ENCODE measurements at regions not wholly inside any gene's neighbourhood (a gene's known extent, or its start where the extent isn't known, plus 50 kb on each side); places are given as distances from the start of the nearest gene placed in this dataset.

GRCh38 chr14:71574976-71575375, 357.3 kb upstream of the RGS6 start:
- no peak for DNase-seq (ENCODE audit: low read depth)

DNA sequence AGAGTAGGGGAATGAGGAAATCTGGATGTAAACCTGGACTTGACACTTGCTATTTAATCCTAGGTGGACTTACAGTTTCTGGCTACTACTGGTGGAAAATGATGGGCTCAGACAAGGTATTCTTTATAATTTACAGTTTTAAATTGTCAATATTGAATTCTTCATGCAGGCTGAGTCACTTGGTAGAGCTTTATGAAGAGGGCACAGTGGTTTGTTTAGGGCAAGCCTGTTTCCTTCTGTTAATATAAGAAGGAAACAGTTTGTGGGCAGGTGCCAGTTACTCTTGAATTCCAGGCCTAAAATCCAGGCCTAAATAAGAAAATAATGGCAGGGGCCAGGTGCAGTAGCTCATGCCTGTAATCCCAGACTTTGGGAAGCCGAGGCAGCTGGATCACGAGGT, 355.8 kb upstream of the RGS6 start:
- no peak for DNase-seq (ENCODE audit: low read depth)

DNA sequence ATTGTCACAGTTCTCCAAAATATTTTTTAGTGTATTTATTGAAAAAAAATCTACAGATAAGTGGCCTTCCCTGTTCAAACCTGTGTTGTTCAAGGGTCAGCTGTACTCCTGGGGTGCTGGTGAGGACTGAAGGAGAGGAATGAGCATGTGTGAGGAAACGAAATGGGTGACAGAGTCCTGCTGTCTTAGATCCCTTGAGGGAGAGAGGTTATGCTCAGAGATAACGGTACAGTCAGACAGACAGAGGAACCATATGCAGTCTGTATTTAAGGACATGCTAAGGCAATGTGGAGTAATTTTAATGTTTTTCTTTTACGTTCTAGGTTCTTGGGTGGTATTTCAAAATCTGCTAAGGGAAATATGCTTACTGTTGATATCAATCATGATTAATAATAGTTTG, 352.9 kb upstream of the RGS6 start:
- no peak for DNase-seq (ENCODE audit: low read depth)

DNA sequence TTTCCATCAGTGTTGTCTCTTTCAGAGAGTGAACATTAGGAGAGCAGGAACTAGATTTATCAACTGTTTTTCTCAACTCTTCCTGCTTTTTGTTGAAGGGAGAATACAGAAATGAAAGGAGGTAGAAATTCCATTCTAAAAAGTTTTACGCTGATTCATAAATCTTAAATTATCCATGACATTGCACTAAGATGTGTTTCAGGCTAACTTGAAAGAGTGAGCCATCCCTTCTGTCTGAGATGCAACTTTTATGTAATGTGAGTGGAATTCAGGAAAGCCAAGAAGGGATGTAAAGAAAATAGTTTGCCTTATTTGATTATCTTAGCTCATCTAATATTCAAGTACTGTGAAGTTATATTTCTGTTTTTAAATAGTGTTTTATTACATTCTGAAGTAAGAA, 349.5 kb upstream of the RGS6 start:
- no peak for DNase-seq (ENCODE audit: low read depth)

DNA sequence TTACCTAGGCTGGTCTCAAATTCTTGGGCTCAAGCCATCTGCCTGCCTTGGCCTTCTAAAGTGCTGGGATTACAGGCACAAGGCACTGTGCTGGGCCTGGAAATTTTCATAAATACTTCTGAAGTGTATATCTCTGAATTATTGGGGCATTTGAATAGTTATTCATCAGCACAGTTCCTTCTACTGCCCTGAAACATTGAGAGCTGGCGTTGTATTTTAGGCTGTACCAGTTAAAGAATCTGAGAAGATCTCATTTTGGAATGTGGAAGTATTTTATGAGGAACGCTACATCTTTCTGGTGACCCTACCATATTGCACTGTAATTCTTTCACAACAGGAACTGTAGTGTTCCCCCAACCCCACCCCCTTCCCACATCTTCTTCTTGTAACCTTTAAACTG, 349.0 kb upstream of the RGS6 start:
- DNase-seq (ENCODE audit: low read depth): no peak

GRCh38 chr14:71583705-71584104, 348.5 kb upstream of the RGS6 start:
- DNase-seq (ENCODE audit: low read depth): no peak

DNA sequence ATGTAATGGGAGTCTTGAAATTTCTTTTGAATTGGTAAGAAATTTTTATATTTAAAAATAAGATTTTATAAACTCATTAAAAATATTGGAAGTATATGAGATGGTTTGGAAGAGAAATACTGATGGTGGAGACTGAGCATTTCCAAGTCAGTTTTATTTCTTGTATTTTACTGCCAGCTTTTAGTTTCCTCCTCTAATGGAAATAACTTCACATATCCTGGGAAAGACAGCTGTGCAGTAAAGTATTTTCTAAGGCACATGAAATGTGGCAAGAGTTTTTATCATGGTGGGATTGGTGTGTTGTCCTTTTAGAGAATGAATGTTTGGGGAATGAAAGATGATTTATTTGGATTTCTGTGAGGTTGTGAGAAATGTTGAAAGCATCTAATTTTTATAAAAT, 346.9 kb upstream of the RGS6 start:
- DNase-seq (ENCODE audit: low read depth): no peak

GRCh38 chr14:71586131-71586897, 345.9 kb upstream of the RGS6 start:
- no peak for DNase-seq (ENCODE audit: low read depth)

- no peak for DNase-seq (ENCODE audit: low read depth)
These were observed 344.2 kb upstream of the RGS6 start for GRCh38 chr14:71588028-71588427.

- DNase-seq (ENCODE audit: low read depth): no peak
These were observed 343.5 kb upstream of the RGS6 start for GRCh38 chr14:71588576-71589215.

DNA sequence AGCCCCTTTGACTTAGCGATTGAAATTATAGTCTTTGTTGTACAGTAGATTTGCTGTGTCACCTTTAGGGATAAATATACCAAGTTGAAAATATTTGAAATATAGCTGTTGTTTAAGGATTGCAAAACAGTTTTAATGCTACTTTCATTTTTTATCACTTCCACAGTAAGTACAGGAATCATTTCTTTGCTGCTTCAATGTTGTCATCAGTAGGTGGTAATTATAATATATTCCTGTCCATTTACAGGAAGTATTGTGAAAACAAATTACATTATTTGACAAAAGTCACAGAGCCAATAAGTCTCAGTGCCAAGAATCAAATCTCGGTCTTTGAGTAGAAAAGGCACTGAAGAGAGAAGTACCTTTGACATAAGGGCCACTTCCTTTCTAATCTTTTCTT, 342.6 kb upstream of the RGS6 start:
- DNase-seq (ENCODE audit: low read depth): no peak

DNA sequence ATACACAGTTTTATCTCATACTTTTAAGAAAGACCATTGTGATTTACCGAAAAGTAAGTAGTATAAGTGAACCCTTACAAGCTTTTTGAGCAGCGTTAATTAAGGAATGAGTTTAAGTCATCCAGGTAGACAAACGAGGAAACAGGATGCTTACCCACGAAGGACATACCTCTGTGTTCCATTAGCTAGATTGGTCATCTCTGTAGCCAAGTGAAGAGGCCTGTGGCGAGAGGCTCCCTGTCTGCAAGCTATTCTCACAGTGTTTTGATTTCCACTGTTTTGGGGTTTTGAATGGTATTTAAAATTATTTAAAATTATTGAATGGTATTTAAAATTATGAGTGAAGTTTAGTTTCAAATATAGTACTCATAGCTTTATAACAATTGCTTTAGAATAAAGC, 342.1 kb upstream of the RGS6 start:
- no peak for DNase-seq (ENCODE audit: low read depth)

DNA sequence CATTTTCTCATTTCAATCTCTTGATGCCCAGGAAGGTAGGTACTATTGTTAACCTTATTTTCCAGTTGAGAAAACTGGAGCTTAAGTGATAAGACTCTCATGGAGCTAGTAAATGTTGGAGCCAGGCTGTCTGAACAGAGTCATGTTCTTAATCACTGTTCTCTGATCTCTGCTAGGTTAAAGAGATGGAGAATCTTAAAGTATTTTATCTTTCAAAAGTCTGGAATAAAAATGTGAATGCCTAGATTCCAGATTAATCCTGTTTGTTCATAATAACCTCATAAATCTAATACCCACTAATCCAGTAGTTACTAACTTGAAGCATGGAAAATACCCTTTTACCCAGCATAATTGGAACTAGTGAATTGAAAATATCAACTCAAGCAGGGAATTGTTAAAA, 341.0 kb upstream of the RGS6 start:
- no peak for DNase-seq (ENCODE audit: low read depth)

GRCh38 chr14:71591929-71592328, 340.3 kb upstream of the RGS6 start:
- peak; percentile 3 for DNase-seq (ENCODE audit: low read depth)

DNA sequence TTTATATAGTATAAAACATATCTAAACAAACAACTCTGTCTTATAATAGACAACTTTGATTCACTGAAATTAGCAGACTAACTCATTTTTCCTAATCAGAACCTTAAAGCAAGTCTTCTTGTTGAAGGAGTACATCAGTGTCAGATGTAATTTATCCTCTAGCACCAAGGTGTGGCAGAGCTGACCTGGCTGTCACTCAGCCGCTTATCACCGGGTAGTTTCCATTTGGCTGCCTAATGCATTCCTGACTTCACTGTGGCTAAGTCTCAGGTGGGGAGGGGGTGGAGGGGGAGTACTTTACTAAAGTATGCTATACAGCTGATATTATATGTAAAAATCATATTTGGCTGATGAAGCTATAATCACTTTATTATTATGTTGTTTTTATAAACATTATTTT, 339.9 kb upstream of the RGS6 start:
- no peak for DNase-seq (ENCODE audit: low read depth)

- DNase-seq (ENCODE audit: low read depth): no peak
These were observed 338.3 kb upstream of the RGS6 start for GRCh38 chr14:71593966-71594365.

DNA sequence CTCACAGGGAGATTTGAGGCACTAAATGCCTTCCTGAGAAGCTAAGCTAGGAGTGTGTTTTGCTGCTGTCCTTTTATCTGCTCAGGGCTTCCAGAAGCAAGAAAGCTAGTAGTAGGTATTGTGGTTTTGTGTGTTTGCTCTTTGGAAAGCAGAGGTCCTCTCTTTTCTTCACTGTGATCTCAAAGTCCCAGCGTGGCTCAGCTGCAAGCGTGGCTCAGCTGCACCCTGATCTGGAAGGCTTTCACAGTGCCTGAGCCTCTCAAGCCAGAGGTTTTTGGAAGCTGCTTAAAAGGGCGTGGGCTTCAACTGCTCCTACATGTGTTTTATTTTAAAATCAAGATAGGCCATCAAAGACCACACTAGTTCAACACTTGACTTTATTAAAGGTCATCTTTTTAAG, 337.4 kb upstream of the RGS6 start:
- DNase-seq (ENCODE audit: low read depth): no peak

DNA sequence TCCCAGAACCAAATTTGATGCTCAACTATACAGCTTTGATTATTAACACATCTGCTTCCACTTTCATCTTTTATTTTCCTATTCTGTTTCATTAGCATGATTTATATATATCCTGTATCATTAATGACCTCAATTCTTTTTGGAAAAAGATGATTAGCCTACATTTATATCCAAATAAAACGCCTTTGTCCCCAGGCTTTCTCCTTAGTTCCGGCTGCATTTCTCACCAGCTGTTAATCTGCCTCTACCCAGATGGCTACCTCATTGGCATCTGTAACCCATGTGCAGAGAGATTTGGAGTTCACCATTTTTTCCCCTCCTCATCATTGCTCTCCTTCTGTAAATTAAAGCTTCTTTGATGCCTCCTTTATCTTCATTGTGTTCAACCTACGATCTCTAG, 336.8 kb upstream of the RGS6 start:
- DNase-seq (ENCODE audit: low read depth): no peak

GRCh38 chr14:71597287-71597920, 334.8 kb upstream of the RGS6 start:
- no peak for DNase-seq (ENCODE audit: low read depth)

DNA sequence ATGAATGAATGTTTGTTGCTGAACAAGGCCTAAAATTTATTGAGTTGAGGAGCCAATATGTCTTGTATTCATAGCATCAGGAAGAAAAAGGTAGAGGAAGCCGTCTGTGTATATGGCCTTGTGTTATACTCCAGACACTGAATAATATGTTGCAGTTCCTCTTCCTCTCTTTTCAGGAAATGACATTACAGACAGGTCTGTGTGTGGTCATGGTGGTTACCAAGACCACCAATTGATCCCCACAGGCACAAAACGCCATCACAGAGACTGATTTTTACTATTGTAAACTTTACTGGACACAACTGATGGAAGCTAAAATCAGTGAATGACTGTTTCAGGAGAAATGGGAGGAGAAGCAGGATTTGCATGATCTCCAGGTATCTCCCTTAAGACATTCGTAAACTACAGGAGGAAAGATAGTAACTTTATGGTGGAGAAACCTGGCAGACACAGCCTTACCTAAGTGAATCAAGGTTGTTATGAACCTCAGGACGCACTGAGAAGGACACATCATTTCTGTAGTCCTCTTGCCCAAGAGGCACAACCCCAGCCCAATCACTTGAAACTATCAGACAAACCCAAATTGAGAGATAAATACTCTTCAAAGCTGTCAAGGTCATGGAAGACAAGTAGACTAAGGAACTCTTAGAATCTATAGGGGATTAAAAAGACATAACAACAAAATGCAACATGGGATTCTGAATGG, 334.1 kb upstream of the RGS6 start:
- no peak for DNase-seq (ENCODE audit: low read depth)

DNA sequence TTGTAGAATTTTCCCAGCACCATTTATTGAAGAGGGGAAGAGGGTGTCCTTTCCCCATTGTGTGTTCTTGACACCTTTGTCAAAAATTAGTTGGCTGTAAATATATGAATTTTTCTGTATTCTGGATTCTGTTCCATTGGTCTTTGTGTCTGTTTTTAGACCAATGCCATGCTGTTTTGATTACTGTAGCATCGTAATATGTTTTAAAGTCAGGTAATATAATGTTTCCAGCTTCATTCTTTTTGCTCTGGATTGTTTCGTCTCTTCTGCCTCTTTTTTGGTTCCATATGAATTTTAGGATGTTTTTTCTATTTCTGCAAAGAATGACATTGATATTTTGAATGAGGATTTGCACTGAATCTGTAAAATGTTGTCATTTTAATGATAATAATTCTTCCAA, 331.9 kb upstream of the RGS6 start:
- DNase-seq (ENCODE audit: low read depth): no peak

DNA sequence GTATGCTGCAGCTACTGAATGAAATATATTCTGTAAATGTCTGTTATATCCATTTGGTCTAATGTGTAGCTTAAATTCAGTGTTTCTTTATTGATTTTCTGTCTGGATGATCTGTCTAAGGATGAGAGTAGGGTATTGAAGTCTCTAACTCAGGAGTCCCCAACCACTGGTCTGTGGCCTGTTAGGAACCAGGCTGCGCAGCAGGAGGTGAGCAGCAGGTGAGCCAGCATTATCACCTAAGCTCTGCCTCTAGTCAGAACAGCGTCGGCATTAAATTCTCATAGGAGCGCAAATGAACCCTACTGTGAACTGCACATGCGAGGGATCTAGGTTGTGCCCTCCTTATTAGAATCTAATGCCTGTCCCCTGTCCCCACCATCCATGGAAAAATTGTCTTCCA, 329.7 kb upstream of the RGS6 start:
- no peak for DNase-seq (ENCODE audit: low read depth)

DNA sequence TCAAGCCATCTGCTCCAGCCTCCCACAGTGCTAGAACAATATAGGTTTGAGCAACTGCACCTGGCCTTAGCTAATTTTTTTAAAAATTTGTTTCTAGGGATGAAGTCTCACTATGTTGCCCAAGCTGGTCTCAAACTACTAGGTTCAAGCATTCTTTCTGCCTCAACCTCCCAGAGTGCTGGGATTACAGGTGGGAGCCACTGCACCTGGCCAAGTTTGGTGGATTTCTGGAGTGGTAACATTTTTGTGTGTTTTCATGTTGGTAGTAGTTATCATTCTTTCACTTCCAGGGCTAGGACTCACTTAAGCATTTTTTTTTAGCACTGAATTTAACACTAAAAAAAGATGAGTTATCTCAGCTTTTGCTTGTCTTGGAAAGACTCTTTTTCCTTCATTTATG, 328.0 kb upstream of the RGS6 start:
- no peak for DNase-seq (ENCODE audit: low read depth)
